Activated CD8-positive, alpha-beta T cell treated with anti-CD3 and anti-CD28 coated beads for 36 hours (primary cell): ENCODE measurements at regions not wholly inside any gene's neighbourhood (a gene's known extent, or its start where the extent isn't known, plus 50 kb on each side); places are given as distances from the start of the nearest gene placed in this dataset.

Source experiments
- ATAC-seq: fragments of 200-7000 bp; cut with Tn5 transposase; one replicate; pipeline ENCODE4 v1.10.0; 2021; ENCODE audit warnings: mild to moderate bottlenecking, moderate library complexity
- CTCF ChIA-PET: fragments of 350-600 bp; sonication (Branson Sonifier 250); formaldehyde crosslinking; loops from one replicate; lab custom pipeline; 2021; ENCODE audit warnings: antibody characterized with exemption; lab: Charles Lee
- POLR2A ChIA-PET: fragments of 350-600 bp; sonication (Branson Sonifier 250); formaldehyde crosslinking; loops from one replicate; lab custom pipeline; 2021; ENCODE audit warnings: antibody characterized with exemption; lab: Charles Lee
- DNase-seq: peaks from one replicate; pipeline ENCODE4 v3.0.0-alpha.2; 2020
- H3K27ac Mint-ChIP-seq: one replicate; pipeline ENCODE4 v1.8.0; 2021; ENCODE audit warnings: mild to moderate bottlenecking, mixed read lengths
- H3K27me3 Mint-ChIP-seq: one replicate; pipeline ENCODE4 v1.8.0; 2021; ENCODE audit warnings: mixed read lengths
- H3K36me3 Mint-ChIP-seq: one replicate; pipeline ENCODE4 v1.8.0; 2021; ENCODE audit warnings: low read depth, mixed read lengths
- H3K4me1 Mint-ChIP-seq: one replicate; pipeline ENCODE4 v1.8.0; 2021; ENCODE audit warnings: low read depth, mixed read lengths
- H3K4me3 Mint-ChIP-seq: one replicate; pipeline ENCODE4 v1.8.0; 2021; ENCODE audit warnings: mild to moderate bottlenecking, moderate library complexity, mixed read lengths
- H3K9me3 Mint-ChIP-seq: one replicate; pipeline ENCODE4 v1.8.0; 2021; ENCODE audit warnings: mixed read lengths
- intact Hi-C: fragments of 100-400 bp; cut with micrococcal nuclease; formaldehyde crosslinking; loops from one replicate; pipeline ENCODE4 v1.10.0; 2022
- TF ChIP-seq, protein P1 (sequence below): fragments of 200-600 bp; IDR thresholded peaks from one replicate; pipeline ENCODE4 v1.8.0; 2022; ENCODE audit warnings: antibody characterized with exemption, mild to moderate bottlenecking

DNA sequence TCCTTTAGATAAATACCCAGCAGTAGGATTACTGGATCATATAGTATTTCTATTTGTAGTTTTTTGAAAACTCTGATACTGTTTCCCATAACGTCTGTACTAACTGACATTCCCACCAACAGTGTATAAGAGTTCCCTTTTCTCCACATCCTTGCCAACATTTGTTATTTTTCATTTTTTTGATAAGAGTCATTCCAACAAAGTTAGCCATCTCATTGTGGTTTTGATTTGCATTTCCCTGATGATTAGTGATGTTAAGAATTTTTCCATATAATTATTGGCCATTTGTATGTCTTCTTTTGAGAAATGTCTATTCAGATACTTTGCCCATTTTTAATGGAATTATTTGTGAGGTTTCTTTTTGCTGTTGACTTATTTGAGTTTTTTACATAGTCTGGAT, 486.0 kb downstream of the FLRT2 start:
- Mint-ChIP-seq H3K4me1 (peaks cover 3% of the 10 kb centered on the region), H3K27ac (no peak overlapping the region), H3K4me3 (no peak overlapping the region), H3K27me3 (no peaks in the 10 kb centered on the region), H3K36me3 (peaks cover 1% of the 10 kb centered on the region), H3K9me3 (no peaks in the 10 kb centered on the region)
- TF ChIP-seq, protein P1, sequence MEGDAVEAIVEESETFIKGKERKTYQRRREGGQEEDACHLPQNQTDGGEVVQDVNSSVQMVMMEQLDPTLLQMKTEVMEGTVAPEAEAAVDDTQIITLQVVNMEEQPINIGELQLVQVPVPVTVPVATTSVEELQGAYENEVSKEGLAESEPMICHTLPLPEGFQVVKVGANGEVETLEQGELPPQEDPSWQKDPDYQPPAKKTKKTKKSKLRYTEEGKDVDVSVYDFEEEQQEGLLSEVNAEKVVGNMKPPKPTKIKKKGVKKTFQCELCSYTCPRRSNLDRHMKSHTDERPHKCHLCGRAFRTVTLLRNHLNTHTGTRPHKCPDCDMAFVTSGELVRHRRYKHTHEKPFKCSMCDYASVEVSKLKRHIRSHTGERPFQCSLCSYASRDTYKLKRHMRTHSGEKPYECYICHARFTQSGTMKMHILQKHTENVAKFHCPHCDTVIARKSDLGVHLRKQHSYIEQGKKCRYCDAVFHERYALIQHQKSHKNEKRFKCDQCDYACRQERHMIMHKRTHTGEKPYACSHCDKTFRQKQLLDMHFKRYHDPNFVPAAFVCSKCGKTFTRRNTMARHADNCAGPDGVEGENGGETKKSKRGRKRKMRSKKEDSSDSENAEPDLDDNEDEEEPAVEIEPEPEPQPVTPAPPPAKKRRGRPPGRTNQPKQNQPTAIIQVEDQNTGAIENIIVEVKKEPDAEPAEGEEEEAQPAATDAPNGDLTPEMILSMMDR = no peak
- CTCF ChIA-PET = no interaction called here
- intact Hi-C loops = no loop called here
- POLR2A ChIA-PET = no interaction called here
- DNase-seq (no peak), ATAC-seq (no peak)

DNA sequence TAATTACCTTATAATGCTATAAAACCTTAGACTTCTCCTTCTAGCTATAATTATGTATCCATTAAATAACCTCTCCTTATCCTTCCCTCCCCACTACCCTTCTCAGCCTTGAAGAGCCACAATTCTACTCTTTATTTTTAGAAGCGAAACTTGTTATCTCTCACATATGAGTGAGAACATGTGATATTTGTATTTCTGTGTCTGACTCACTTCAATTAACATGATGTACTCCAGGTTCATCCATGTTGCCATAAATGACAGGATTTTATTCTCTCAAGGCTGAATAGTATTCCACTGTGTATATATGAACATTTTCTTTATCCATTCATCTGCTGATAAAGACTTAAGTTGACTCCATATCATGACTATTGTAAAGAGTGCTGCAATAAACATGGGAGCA, 485.6 kb downstream of the FLRT2 start:
- DNase-seq (no peak), ATAC-seq (no peak)
- Mint-ChIP-seq H3K36me3 (peaks cover 1% of the 10 kb centered on the region), H3K27ac (no peak overlapping the region), H3K4me1 (peaks cover 3% of the 10 kb centered on the region), H3K9me3 (no peaks in the 10 kb centered on the region), H3K4me3 (no peak overlapping the region), H3K27me3 (no peaks in the 10 kb centered on the region)
- intact Hi-C loops = no loop called here
- ChIA-PET CTCF (no interaction called here), POLR2A (no interaction called here)
- TF ChIP-seq, protein P1 = no peak

DNA sequence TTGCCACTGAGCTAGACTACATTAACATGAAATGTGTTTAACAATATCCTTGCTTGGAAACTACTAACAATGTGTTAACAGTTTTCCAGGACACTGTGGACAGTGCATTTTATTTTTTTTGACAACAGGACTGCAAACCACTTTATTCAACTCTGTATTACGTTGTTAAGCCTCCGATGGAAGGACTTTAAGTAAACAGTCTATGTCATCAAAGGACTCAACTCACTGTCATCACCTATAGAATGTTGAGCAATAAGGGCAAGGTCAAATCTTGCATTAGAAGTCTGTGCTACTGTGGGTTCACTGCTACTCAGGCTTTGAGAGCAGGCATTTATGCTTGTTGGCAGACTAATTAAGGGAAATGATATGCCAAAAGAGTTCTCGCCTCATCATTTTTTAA, 483.7 kb downstream of the FLRT2 start:
- intact Hi-C loops = no loop called here
- TF ChIP-seq, protein P1 = no peak
- H3K27ac Mint-ChIP-seq = no peak overlapping the region
- H3K4me1 Mint-ChIP-seq = no peaks in the 10 kb centered on the region
- ChIA-PET POLR2A (interaction anchor here (0.7 kb wide), 1 partner anchor 212 kb away, joined by 3 read pairs; no protein-coding TSS in a partner anchor), CTCF (no interaction called here)
- no peak overlapping the region for H3K4me3 Mint-ChIP-seq
- DNase-seq = no peak
- no peaks in the 10 kb centered on the region for H3K27me3 Mint-ChIP-seq
- no peaks in the 10 kb centered on the region for H3K36me3 Mint-ChIP-seq
- ATAC-seq = no peak
- no peaks in the 10 kb centered on the region for H3K9me3 Mint-ChIP-seq

DNA sequence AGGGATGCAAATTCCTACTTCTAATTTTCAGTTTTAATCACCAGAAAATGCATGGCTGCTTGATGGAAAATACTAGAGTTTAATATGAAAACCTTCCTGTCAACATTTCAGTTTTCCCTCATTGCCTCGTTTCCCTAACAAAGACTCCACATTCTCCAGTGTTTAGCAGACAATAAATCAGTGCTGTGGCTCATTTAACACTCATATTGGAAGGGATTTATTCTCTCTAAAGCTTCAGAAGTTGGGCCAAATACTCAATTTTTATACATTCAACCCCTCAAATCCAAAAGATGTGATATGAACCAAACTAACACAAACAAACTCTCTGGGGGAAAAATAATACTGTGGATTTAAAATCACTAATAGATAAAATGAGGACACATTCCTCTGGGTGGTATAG, 482.5 kb downstream of the FLRT2 start:
- ATAC-seq (no peak), DNase-seq (no peak)
- CTCF ChIA-PET = no interaction called here
- no peaks in the 10 kb centered on the region for H3K4me1 Mint-ChIP-seq
- H3K9me3 Mint-ChIP-seq = no peaks in the 10 kb centered on the region
- TF ChIP-seq, protein P1 = no peak
- no peak overlapping the region for H3K27ac Mint-ChIP-seq
- no peaks in the 10 kb centered on the region for H3K27me3 Mint-ChIP-seq
- POLR2A ChIA-PET = no interaction called here
- no peak overlapping the region for H3K4me3 Mint-ChIP-seq
- intact Hi-C loops = no loop called here
- no peaks in the 10 kb centered on the region for H3K36me3 Mint-ChIP-seq

DNA sequence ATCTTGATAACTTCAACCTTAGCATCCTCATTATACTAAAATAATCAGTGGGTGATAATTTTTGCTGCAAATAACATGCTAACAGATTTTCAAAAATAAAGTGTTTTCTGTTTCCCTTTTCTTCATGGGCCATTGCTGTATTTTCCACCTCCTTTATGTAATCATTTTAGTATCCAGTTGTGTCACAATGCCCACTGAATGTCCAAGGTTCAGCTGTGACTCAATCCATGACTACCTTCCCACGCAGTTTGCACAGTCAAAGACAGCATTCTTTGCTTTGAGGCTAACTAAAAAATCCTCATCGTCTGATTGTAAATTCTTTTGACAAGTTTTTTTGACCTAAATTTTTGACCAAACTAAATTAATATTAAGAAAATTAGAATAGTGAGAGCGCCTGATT, 474.1 kb downstream of the FLRT2 start:
- ChIA-PET POLR2A (no interaction called here), CTCF (no interaction called here)
- ATAC-seq (no peak), DNase-seq (peak; percentile 9)
- Mint-ChIP-seq H3K4me3 (no peak overlapping the region), H3K4me1 (no peaks in the 10 kb centered on the region), H3K27ac (no peak overlapping the region), H3K36me3 (peaks cover 2% of the 10 kb centered on the region), H3K27me3 (no peaks in the 10 kb centered on the region), H3K9me3 (no peaks in the 10 kb centered on the region)
- intact Hi-C loops = no loop called here
- TF ChIP-seq, protein P1 = no peak
